T-helper 1 cell (primary cell): ENCODE measurements at regions not wholly inside any gene's neighbourhood (a gene's known extent, or its start where the extent isn't known, plus 50 kb on each side); places are given as distances from the start of the nearest gene placed in this dataset.

ENCODE experiments used
- DNase-seq, 5 donors: peaks; one replicate each; pipeline ENCODE4 v3.0.0-alpha.2; 2012 to 2020

DNA sequence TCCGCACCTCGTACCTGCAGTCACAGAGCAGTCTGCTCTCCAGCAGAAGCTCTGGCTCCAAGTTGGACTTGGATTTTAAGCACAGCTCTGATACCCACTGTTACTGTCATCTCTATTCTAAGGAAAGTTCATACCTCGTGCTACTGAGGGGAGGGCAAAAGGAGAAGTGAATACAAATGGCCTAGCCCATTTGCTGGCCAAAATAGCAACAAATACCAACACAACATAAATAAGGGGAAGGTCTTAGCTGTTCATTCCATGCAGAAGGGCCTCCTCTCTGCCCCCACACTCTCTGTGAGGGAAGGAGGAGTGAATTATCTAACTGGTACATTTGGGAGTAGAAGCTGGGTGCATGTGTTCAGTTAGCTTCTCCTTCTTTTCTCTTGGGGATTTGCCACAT lies 739.4 kb upstream of the RAB6C start:
- DNase-seq: no peak

DNA sequence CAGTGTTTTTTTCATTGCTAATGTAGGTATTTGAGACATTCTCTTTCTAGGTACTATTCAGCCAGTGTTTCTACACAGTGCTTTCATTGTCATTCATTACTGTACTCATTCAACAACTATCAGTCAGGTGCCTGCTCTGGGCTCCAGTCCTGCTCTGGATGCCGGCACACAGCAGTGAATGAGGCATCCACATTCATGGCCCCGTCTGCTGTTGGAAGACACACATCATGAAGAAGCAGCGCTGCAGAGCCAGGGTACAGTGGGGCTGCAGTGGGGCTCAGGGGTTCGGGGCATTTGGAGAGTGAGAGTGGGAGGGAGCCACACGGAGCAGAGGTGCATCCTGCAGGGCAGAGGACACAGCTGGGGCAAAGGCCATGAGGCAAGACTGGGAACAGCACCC lies 737.2 kb upstream of the RAB6C start:
- DNase-seq: no peak

- no peak for DNase-seq
Measured at GRCh38 chr2:129247751-129248150, 731.7 kb upstream of the RAB6C start.

DNA sequence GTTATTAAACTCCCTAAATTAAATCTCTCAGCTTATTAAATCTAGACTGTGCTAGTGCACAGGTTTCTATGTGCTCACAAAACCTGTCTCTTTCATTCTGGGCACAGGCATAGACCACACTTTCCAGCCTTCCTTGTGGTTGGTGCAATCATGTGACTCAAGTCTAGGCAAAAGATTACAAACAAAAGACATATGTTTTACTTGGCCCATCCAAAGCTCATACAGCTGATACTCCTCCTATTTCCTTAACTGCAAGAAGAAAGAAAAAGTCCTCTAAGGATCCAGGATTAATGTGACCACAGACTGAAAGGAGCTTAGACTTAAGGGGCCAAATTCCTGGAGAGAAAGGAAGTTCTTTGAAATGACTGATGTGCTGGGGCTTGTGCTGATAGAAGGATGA lies 731.3 kb upstream of the RAB6C start:
- no peak for DNase-seq

- no peak for DNase-seq
Measured at GRCh38 chr2:129252781-129253460, 726.5 kb upstream of the RAB6C start.

- DNase-seq: no peak
Measured at GRCh38 chr2:129253461-129253812, 726.0 kb upstream of the RAB6C start.

GRCh38 chr2:129254718-129255117 lies 724.7 kb upstream of the RAB6C start:
- no peak for DNase-seq

DNA sequence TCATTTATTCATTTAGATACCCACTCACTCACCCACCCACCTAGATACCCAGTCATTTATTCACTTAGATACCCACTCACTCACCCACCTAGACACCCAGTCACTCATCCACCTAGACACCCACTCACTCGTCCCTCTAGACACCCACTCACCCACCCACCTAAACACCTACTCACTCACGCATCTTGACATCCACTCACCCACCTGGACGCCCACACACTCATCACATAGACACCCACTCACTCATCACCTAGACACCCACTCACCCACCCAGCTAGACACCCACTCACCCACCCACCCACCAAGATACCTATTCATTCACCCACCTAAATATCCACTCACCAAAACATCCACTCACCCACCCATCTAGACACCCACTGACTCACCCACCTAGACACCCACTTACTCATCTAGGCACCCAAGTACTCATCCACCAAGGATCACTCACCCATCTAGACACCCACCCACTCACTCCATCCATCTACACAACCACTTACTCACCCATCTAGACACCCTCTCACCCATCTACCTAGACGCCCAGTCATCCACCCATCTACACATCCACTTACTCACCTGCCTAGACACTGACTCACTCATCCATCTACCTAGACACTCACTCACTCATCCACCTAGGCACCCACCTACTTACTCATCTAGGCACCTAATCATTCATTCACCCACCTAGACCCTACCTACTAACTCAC lies 723.7 kb upstream of the RAB6C start:
- no peak for DNase-seq

- DNase-seq: no peak
Measured at GRCh38 chr2:129256642-129257041, 722.8 kb upstream of the RAB6C start.

DNA sequence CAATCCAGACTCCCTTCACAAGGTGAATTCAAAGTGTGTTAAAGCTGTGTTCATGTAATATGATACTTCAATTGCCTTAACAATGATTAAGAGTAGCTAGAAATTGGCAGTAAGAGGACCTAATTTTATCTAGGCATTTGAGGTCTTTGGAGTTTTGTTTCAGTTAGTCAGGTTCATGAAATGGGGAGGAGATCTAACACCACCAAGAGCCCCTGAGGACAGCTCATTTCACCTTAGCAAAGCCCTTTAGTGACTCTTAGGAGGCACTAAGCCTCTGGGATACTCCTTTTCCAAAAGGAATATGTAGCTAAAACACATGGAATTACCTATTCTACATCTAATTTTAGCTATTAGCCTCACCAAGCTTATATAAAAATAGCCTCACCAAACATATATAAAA lies 716.5 kb upstream of the RAB6C start:
- DNase-seq: no peak

DNA sequence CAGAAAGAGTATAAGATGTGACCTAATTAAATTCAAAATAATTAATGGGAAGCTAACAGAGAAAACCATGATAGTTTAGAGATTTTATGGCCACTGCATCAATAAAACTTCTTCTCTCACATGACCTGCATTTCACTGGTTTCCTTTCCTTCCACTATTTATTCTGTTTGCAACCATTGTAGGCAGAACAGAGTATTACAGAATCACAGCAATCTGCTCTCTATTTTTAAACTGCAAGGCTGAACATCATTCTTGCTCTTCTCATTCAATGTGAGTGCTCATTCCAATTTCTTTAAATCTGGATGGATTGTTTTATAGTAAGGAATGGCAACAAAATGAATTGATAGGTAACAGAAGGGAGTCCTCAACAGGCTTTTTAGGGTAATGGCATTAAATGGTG lies 715.5 kb upstream of the RAB6C start:
- no peak for DNase-seq

DNA sequence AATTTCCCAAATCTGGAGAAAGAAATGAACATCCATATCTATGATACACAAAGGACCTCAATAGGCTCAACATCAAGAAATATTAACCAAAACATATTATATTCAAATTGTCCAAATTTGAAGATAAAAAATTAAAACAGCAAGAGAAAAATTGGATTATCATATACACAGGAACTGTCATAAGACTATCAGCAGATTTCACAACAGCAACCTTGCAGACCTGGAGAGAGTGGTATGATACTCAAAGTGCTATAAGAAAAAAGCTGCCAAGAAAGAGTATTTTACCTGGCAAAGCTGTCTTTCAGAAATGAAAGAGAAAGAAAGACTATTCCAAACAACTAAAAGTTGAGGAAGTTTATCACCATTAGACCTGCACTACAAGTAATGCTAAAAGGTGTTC lies 711.9 kb upstream of the RAB6C start:
- DNase-seq: no peak

DNA sequence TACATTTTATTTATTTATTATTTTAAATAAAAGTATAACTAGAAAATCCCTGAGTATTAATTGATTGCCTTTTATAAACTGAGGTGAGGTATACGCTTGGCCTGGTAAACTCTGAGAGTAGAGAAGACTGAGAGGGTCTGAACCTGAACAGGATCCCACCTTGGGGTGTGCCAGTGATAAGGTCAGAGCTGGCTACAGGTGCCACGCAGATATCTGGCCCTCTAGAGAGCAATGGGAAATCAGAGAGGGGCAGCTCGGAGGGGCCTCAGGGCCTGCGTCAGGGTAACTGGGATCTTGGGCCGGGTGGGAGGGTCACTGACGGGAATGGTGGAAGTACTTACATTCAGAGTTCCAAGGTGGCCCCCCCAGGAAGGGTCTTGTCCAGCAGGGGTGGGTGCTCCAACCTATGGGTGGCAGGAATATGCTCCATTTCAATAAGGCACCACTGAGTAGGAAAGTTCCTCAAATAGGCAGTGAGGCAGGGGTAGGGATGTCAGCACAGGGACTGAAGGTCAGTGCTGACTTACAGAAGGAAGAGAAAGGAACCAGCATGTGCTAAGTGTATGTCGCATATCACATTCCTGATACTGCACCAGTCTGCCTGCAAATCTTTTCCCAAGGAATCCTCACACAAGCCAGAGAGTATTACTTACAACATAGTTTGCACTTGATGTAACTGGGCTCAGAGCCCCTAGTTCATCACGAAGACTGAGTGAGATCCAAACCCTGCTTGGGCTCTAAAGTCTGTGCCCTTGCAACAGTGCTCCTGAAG lies 706.0 kb upstream of the RAB6C start:
- DNase-seq: no peak

GRCh38 chr2:129274038-129274415 lies 705.4 kb upstream of the RAB6C start:
- no peak for DNase-seq

DNA sequence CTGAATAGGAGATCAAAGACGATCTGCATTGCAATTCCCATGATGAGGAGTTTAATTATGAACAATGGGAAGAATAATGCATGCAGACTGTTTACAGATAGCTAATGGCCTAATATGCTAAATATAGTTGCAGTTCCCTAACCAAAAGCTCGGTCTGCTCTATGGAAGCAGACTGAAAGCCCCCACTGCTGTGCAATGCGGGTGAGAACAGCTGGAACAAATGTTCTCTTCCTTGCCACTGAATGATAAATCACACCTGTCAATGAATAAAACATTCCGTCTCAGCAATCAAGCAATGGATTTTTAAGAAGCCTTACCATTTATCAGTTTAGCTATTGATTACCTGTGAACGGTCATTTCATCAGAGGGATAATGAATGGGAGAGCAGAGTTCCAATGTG lies 704.5 kb upstream of the RAB6C start:
- DNase-seq: no peak

- DNase-seq: no peak
Measured at GRCh38 chr2:129275706-129276105, 703.8 kb upstream of the RAB6C start.

- DNase-seq: no peak
Measured at GRCh38 chr2:129276978-129277584, 702.4 kb upstream of the RAB6C start.

GRCh38 chr2:129277585-129277981 lies 701.9 kb upstream of the RAB6C start:
- DNase-seq: no peak

DNA sequence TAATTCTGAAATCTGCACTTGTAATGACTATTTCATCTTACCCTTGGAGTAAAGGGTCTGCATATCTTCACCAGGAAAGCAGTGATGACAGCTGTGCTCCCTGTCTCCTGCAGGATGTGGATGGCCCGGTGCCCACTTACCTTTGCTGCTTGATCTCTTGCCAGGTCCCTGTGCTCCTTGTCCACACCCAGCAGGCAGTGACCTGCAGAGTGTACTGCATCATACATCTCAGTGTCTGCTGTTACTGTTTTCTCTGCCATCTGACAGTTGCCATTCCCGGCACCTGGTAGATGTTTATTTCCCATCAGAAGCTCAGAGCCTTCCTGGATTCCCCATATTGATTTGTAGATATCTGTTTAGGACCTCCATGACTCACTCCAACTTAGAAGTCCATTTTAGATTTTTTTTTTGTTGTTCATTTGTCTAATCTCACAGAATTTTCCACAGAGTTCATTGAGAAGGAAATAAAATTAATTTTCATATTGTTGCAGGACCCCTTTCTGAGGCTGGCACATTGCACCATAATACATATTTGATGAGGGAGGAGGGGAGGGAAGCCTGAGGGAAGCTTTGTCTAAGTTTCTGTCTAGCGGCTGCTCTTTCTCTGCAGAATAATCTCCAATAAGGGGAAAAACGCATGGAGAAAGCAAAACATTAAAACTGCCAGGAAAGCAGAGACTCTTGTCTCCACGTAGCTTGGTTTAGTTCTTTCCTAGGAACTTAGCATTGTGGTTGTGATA lies 697.5 kb upstream of the RAB6C start:
- DNase-seq: no peak

DNA sequence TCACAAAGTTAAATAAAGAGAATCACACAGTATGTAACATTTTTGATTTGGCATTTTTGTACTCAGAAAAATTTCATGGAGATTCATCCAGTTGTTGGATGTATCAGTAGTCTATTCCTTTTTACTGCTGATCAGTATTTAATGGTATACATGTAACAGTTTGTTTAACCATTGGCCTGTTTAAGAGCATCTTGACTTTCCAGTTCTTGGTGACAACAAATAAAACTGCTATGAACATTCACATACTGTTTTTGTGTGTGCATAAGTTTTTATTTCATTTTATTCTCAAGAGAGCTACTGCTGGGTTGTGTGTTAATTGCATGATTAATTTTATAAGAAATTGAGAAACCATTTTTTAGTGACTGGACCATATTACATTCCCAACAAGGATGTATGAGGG lies 694.5 kb upstream of the RAB6C start:
- DNase-seq: no peak

DNA sequence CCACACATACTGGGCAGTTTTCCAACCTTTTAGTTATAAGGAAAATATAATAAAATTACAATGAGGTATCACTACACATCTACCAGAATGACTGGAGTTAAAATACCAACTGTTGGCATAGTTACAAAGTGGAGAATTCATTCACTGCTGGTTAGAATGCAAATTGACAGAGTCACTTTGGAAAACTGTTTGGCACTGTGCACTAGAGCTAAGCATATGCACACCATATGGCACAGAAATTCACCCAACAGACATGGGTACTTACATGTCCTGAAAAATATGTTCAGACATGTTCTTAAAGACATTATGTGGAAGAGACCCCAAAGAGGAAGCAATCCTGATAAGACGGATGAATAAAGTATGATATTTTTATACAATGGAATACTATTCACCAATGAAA lies 686.1 kb upstream of the RAB6C start:
- DNase-seq: no peak

GRCh38 chr2:129296396-129296795 lies 683.1 kb upstream of the RAB6C start:
- DNase-seq: no peak

DNA sequence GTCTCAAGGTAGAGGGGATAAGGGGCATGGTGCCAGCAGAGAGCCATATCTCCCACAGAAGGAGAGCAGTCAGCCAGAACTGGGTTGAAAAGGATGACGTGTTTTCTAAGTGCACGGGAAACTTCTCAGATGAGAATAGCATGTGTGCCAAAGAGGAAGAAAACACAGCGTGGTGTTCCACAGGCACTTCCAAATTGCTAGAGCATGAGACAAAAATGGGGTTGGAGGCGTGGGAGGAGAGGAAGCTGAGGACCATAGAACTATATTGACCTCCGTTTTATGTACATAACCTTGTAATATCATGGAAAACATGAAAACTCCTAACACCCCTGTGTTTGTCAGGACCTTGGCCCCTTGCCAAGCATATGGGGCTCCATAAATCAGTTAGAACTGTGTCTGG lies 682.7 kb upstream of the RAB6C start:
- DNase-seq: no peak
